Endodermal cell (in vitro differentiated cells): ENCODE measurements at regions not wholly inside any gene's neighbourhood (a gene's known extent, or its start where the extent isn't known, plus 50 kb on each side); places are given as distances from the start of the nearest gene placed in this dataset.

Experiments
- DNase-seq: peaks from one replicate; pipeline ENCODE4 v3.0.0-alpha.2; 2017
- H3K27ac ChIP-seq: 2 replicates; pipeline ENCODE4 v1.5.1; 2013; ENCODE audit warnings: mild to moderate bottlenecking, low read depth, low read length, moderate library complexity
- H3K27me3 ChIP-seq: 2 replicates; pipeline ENCODE4 v1.6.1; 2013; ENCODE audit warnings: mild to moderate bottlenecking, low read length, moderate library complexity; ENCODE audit not compliant: insufficient read depth, control insufficient read depth, poor library complexity, severe bottlenecking
- H3K36me3 ChIP-seq: 2 replicates; pipeline ENCODE4 v1.7.0; 2013; ENCODE audit warnings: mild to moderate bottlenecking, low read length, moderate library complexity; ENCODE audit not compliant: control insufficient read depth, insufficient read depth
- H3K4me1 ChIP-seq: one replicate; pipeline ENCODE4 v1.7.0; 2013; ENCODE audit warnings: low read length; ENCODE audit not compliant: control insufficient read depth, insufficient read depth
- H3K4me3 ChIP-seq: 2 replicates; pipeline ENCODE4 v1.5.1; 2013; ENCODE audit warnings: mild to moderate bottlenecking, low read length, moderate library complexity
- H3K9ac ChIP-seq: 2 replicates; pipeline ENCODE4 v1.6.1; 2013; ENCODE audit warnings: mild to moderate bottlenecking, low read length, moderate library complexity; ENCODE audit not compliant: poor library complexity, severe bottlenecking; ENCODE audit errors: extremely low read depth
- H3K9me3 ChIP-seq: 2 replicates; pipeline ENCODE4 v1.6.1; 2013; ENCODE audit warnings: mild to moderate bottlenecking, low read length, moderate library complexity; ENCODE audit not compliant: control insufficient read depth
- H3K27ac Mint-ChIP-seq: 2 replicates; pipeline ENCODE4 v1.8.0; 2020; ENCODE audit warnings: mixed read lengths
- H3K27me3 Mint-ChIP-seq: 2 replicates; pipeline ENCODE4 v1.8.0; 2021; ENCODE audit warnings: mild to moderate bottlenecking, mixed read lengths; ENCODE audit not compliant: insufficient read depth
- H3K36me3 Mint-ChIP-seq: 2 replicates; pipeline ENCODE4 v1.8.0; 2020; ENCODE audit warnings: low read depth, mixed read lengths
- H3K4me1 Mint-ChIP-seq: 2 replicates; pipeline ENCODE4 v1.8.0; 2020; ENCODE audit warnings: mixed read lengths
- H3K4me3 Mint-ChIP-seq: 2 replicates; pipeline ENCODE4 v1.8.0; 2020; ENCODE audit warnings: mild to moderate bottlenecking, moderate library complexity, mixed read lengths
- H3K9me3 Mint-ChIP-seq: 2 replicates; pipeline ENCODE4 v1.8.0; 2020; ENCODE audit warnings: mild to moderate bottlenecking, mixed read lengths
- CTCF ChIP-seq: fragments of 200-600 bp; sonication (generic); conservative IDR thresholded peaks from 2 replicates; pipeline ENCODE4 v1.5.0; 2021; ENCODE audit warnings: antibody characterized with exemption, mild to moderate bottlenecking
- WGBS, 2 experiments: methylation state at CpG; one replicate each; pipeline versions ENCODE4 v1.1.5 to v1.1.7; 2013; ENCODE audit warnings: missing lambda C conversion rate in 2 of 2, mixed read lengths in 1 of 2; ENCODE audit not compliant: insufficient coverage in 1 of 2, insufficient read length in 1 of 2; 5-methylcytosine and 5-hydroxymethylcytosine counted together

GRCh38 chr12:131458048-131458374, 252.9 kb upstream of the SFSWAP start:
- Histone ChIP-seq H3K4me1 (no peaks in the 10 kb centered on the region), H3K27ac (no peak overlapping the region), H3K27me3 (no peaks in the 10 kb centered on the region), H3K9me3 (no peaks in the 10 kb centered on the region), H3K36me3 (no peaks in the 10 kb centered on the region), H3K4me3 (no peak overlapping the region), H3K9ac (no peak overlapping the region)
- Mint-ChIP-seq H3K4me3 (no peak overlapping the region), H3K27me3 (peaks cover 3% of the 10 kb centered on the region), H3K27ac (no peak overlapping the region), H3K36me3 (no peaks in the 10 kb centered on the region), H3K9me3 (no peaks in the 10 kb centered on the region), H3K4me1 (peaks cover 2% of the 10 kb centered on the region)
- TF ChIP-seq CTCF: no peak
- 87 to 96% methylated on average over 9 of the region's 9 CpGs for WGBS, 2 experiments
- DNase-seq: no peak

DNA sequence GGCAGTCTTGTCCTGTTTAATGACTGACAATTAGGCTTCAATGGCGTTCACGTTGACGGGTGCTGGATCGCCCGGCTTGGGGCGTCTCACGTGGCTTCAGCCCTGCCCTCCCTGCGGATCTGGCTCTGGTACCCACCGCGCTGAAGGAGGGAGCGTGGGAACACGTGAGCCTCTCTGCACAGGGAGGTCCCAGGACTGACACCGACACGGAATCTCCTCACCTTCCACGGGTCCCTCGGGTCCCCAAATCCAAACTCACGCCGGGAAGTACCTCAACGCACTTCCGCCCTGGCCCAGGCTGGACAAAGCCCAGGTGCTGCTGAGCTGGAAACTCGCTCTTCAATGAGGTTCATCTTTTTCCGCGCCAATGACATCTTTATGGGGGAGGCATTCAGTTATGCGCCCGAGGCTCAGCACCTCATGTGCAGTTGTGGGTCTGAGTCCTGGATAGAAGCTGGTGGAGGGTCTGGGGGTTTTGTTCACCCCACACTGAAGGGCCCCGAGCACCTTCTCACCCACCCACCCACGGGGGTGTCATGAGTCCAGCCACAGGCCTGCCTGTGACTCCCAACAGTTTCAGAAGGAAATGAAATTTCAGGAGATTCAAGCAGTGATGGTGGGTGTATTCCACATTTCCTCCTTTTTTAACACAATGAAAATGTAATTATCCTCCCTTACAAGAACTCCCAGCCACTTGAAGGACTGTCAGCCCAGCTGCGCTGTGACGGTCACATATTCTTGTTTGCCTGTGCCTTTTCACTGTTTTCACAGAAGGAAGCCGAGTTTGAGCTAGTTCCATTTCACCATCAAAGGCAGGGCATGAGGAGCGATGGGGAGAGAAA, 251.7 kb upstream of the SFSWAP start:
- Mint-ChIP-seq H3K4me1 (peaks cover 2% of the 10 kb centered on the region), H3K36me3 (no peaks in the 10 kb centered on the region), H3K27ac (no peak overlapping the region), H3K4me3 (no peak overlapping the region), H3K9me3 (no peaks in the 10 kb centered on the region), H3K27me3 (peaks cover 3% of the 10 kb centered on the region)
- 87 to 95% methylated on average over 21 to 31 of the region's 31 CpGs for WGBS, 2 experiments
- Histone ChIP-seq H3K4me3 (no peak overlapping the region), H3K9me3 (no peaks in the 10 kb centered on the region), H3K36me3 (no peaks in the 10 kb centered on the region), H3K27ac (no peak overlapping the region), H3K27me3 (no peaks in the 10 kb centered on the region), H3K9ac (no peak overlapping the region), H3K4me1 (no peaks in the 10 kb centered on the region)
- no peak for TF ChIP-seq CTCF
- peak; percentile 45 for DNase-seq

DNA sequence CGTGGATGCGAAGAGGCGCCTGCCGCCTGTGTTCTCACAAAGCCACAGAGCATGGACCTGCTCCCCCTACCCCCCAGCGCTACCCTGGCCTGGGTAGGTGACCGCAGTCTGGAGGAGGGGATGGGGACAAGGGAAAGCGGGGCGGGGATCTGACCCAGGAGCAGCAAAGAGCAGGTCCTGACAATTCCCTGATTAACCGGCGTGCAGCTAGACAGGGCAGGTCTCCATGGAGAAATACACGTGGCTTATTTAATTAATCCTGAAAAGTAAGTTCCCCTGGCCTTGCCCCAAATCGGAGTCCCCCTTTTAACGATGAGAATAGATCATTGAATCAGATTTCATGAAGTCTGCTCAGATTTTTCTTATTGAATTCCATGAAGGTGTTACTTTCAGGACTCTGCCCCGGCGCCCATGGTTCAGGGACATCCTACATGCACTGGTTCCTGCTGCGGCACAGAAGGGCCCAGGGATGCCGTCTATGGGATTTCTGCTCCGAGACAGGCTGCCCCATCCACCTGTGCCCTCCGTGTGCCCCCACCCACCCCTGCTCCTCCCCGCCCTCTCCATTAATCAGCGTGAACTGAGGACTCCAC, 251.0 kb upstream of the SFSWAP start:
- H3K4me3 Mint-ChIP-seq: no peak overlapping the region
- H3K36me3 Mint-ChIP-seq: no peaks in the 10 kb centered on the region
- TF ChIP-seq CTCF: no peak
- H3K9me3 Mint-ChIP-seq: no peaks in the 10 kb centered on the region
- Histone ChIP-seq H3K36me3 (no peaks in the 10 kb centered on the region), H3K4me1 (no peaks in the 10 kb centered on the region), H3K27ac (no peak overlapping the region), H3K9ac (no peak overlapping the region), H3K4me3 (no peak overlapping the region), H3K27me3 (no peaks in the 10 kb centered on the region), H3K9me3 (no peaks in the 10 kb centered on the region)
- H3K27ac Mint-ChIP-seq: no peak overlapping the region
- peaks cover 3% of the 10 kb centered on the region for H3K27me3 Mint-ChIP-seq
- peak; percentile 44 for DNase-seq
- WGBS, 2 experiments: 77 to 78% methylated on average over 12 to 21 of the region's 21 CpGs
- no peaks in the 10 kb centered on the region for H3K4me1 Mint-ChIP-seq
